Stimulated activated naive CD4-positive, alpha-beta T cell (primary cell): ENCODE measurements at regions not wholly inside any gene's neighbourhood (a gene's known extent, or its start where the extent isn't known, plus 50 kb on each side); places are given as distances from the start of the nearest gene placed in this dataset.
A peak's percentile ranks its signal among the peaks of the same experiment; 100 is the strongest.

Experiments
- DNase-seq, 6 experiments: peaks; one replicate each; lab custom pipeline; 2025; lab: John Stamatoyannopoulos, UW

GRCh38 chr9:113740508-113741500 lies 135.3 kb upstream of the ZNF618 start:
- peak in 3 of 6 experiments; percentile 23 to 43 (median 38) for DNase-seq

- DNase-seq: peak in 1 of 6 experiments; percentile 2
Measured at GRCh38 chr9:113741886-113742854, 133.9 kb upstream of the ZNF618 start.

- DNase-seq: no peak
Measured at GRCh38 chr9:113742878-113743277, 133.2 kb upstream of the ZNF618 start.

GRCh38 chr9:113746486-113746885 lies 129.6 kb upstream of the ZNF618 start:
- no peak for DNase-seq

- no peak for DNase-seq
Measured at GRCh38 chr9:113748135-113748534, 128.0 kb upstream of the ZNF618 start.

- DNase-seq: no peak
Measured at GRCh38 chr9:113753398-113754119, 122.5 kb upstream of the ZNF618 start.

GRCh38 chr9:113754739-113755138 lies 121.4 kb upstream of the ZNF618 start:
- no peak for DNase-seq

- DNase-seq: no peak
Measured at GRCh38 chr9:113755433-113755832, 120.7 kb upstream of the ZNF618 start.

GRCh38 chr9:113756476-113757192 lies 119.5 kb upstream of the ZNF618 start:
- DNase-seq: no peak

GRCh38 chr9:113763429-113763828 lies 112.7 kb upstream of the ZNF618 start:
- DNase-seq: no peak

- no peak for DNase-seq
Measured at GRCh38 chr9:113764572-113764971, 111.5 kb upstream of the ZNF618 start.

GRCh38 chr9:113769412-113769811 lies 106.7 kb upstream of the ZNF618 start:
- no peak for DNase-seq

GRCh38 chr9:113770396-113770795 lies 105.7 kb upstream of the ZNF618 start:
- DNase-seq: no peak

- DNase-seq: no peak
Measured at GRCh38 chr9:113771199-113771598, 104.9 kb upstream of the ZNF618 start.

GRCh38 chr9:113772121-113772810 lies 103.8 kb upstream of the ZNF618 start:
- DNase-seq: no peak

- no peak for DNase-seq
Measured at GRCh38 chr9:113774963-113775362, 101.1 kb upstream of the ZNF618 start.

- no peak for DNase-seq
Measured at GRCh38 chr9:113775749-113776148, 100.4 kb upstream of the ZNF618 start.

GRCh38 chr9:113776194-113776593 lies 99.9 kb upstream of the ZNF618 start:
- no peak for DNase-seq

GRCh38 chr9:113781381-113781780 lies 94.7 kb upstream of the ZNF618 start:
- DNase-seq: no peak

GRCh38 chr9:113781896-113782295 lies 94.2 kb upstream of the ZNF618 start:
- DNase-seq: no peak
